ENCODE measurements at regions not wholly inside any gene's neighbourhood (a gene's known extent, or its start where the extent isn't known, plus 50 kb on each side); places are given as distances from the start of the nearest gene placed in this dataset.

GRCh38 chr2:172162739-172163336, 60.1 kb upstream of the DLX2 start:
- Histone ChIP-seq H3K27me3 (no peaks in the 10 kb centered on the region), H3K27ac (no peak overlapping the region), H3K36me3 (no peaks in the 10 kb centered on the region), H3K4me1 (ENCODE audit: low read depth) (no peaks in the 10 kb centered on the region), H3K9me3 (ENCODE audit: low read depth) (no peaks in the 10 kb centered on the region), H3K4me3 (no peak overlapping the region)
- TF ChIP-seq CTCF (IDR thresholded peaks at IDR 0.05; ENCODE audit: low read depth, low read length): no peak
- DNase-seq (ENCODE audit: low read depth in 1 of 2, low spot score in 1 of 2): no peak

GRCh38 chr2:172168917-172169346, 66.2 kb upstream of the DLX2 start:
- no peaks in the 10 kb centered on the region for H3K36me3 ChIP-seq
- H3K27me3 ChIP-seq: peaks cover 24% of the 10 kb centered on the region
- H3K4me1 ChIP-seq (ENCODE audit: low read depth): no peaks in the 10 kb centered on the region
- H3K9me3 ChIP-seq (ENCODE audit: low read depth): no peaks in the 10 kb centered on the region
- peak in 1 of 2 donors; percentile 72 for DNase-seq (ENCODE audit: low read depth in 1 of 2, low spot score in 1 of 2)
- TF ChIP-seq CTCF (IDR thresholded peaks at IDR 0.05; ENCODE audit: low read depth, low read length): no peak
- H3K27ac ChIP-seq: no peak overlapping the region
- no peak overlapping the region for H3K4me3 ChIP-seq

GRCh38 chr2:172169611-172170010, 66.9 kb upstream of the DLX2 start:
- no peaks in the 10 kb centered on the region for H3K4me1 ChIP-seq (ENCODE audit: low read depth)
- no peak for DNase-seq (ENCODE audit: low read depth in 1 of 2, low spot score in 1 of 2)
- no peaks in the 10 kb centered on the region for H3K9me3 ChIP-seq (ENCODE audit: low read depth)
- H3K36me3 ChIP-seq: no peaks in the 10 kb centered on the region
- TF ChIP-seq CTCF (IDR thresholded peaks at IDR 0.05; ENCODE audit: low read depth, low read length): no peak
- no peak overlapping the region for H3K4me3 ChIP-seq
- H3K27ac ChIP-seq: no peak overlapping the region
- peaks cover 27% of the 10 kb centered on the region for H3K27me3 ChIP-seq

GRCh38 chr2:172172513-172173173, 69.9 kb upstream of the DLX2 start:
- peak; percentile 70 to 87 for DNase-seq (ENCODE audit: low read depth in 1 of 2, low spot score in 1 of 2)
- H3K4me1 ChIP-seq (ENCODE audit: low read depth): no peaks in the 10 kb centered on the region
- H3K4me3 ChIP-seq: peak overlapping the region; percentile 36
- no peaks in the 10 kb centered on the region for H3K9me3 ChIP-seq (ENCODE audit: low read depth)
- peak; percentile 85 for TF ChIP-seq CTCF (IDR thresholded peaks at IDR 0.05; ENCODE audit: low read depth, low read length)
- no peak overlapping the region for H3K27ac ChIP-seq
- no peaks in the 10 kb centered on the region for H3K36me3 ChIP-seq
- peaks cover 27% of the 10 kb centered on the region for H3K27me3 ChIP-seq

GRCh38 chr2:172173174-172173706, 70.5 kb upstream of the DLX2 start:
- no peaks in the 10 kb centered on the region for H3K9me3 ChIP-seq (ENCODE audit: low read depth)
- no peak overlapping the region for H3K27ac ChIP-seq
- H3K27me3 ChIP-seq: peaks cover 27% of the 10 kb centered on the region
- H3K4me1 ChIP-seq (ENCODE audit: low read depth): no peaks in the 10 kb centered on the region
- H3K36me3 ChIP-seq: no peaks in the 10 kb centered on the region
- no peak for TF ChIP-seq CTCF (IDR thresholded peaks at IDR 0.05; ENCODE audit: low read depth, low read length)
- no peak overlapping the region for H3K4me3 ChIP-seq
- DNase-seq (ENCODE audit: low read depth in 1 of 2, low spot score in 1 of 2): no peak

Measured in cardiac muscle cell (in vitro differentiated cells and primary cell).